Fibroblast of villous mesenchyme (primary cell): ENCODE measurements at regions not wholly inside any gene's neighbourhood (a gene's known extent, or its start where the extent isn't known, plus 50 kb on each side); places are given as distances from the start of the nearest gene placed in this dataset.

Experiments used
- DNase-seq: peaks from one replicate; pipeline ENCODE4 v3.0.0-alpha.2; 2010; ENCODE audit warnings: low read depth
- H3K4me3 ChIP-seq: 2 replicates; pipeline ENCODE4 v1.5.1; 2011; ENCODE audit warnings: low read depth, mild to moderate bottlenecking, low read length
- CTCF ChIP-seq: IDR thresholded peaks from 2 replicates; pipeline ENCODE4 v1.5.1; 2012; ENCODE audit warnings: low read depth, mild to moderate bottlenecking, low read length; ENCODE audit not compliant: insufficient read depth

- H3K4me3 ChIP-seq: peak overlapping the region; percentile 64
- DNase-seq: peak; percentile 8
- no peak for TF ChIP-seq CTCF
Measured at GRCh38 chrY:7274369-7274913, 362.9 kb upstream of the AMELY start.

- TF ChIP-seq CTCF: no peak
- peak; percentile 69 for DNase-seq
- H3K4me3 ChIP-seq: peak overlapping the region; percentile 64
Measured at GRCh38 chrY:7273587-7274203, 362.1 kb upstream of the AMELY start.

GRCh38 chrY:7272556-7273195 lies 361.1 kb upstream of the AMELY start:
- DNase-seq: peak; percentile 52
- peak overlapping the region; percentile 64 for H3K4me3 ChIP-seq
- peak; percentile 43 for TF ChIP-seq CTCF

GRCh38 chrY:7263773-7264172 lies 352.2 kb upstream of the AMELY start:
- TF ChIP-seq CTCF: no peak
- peak overlapping the region; percentile 48 for H3K4me3 ChIP-seq
- peak; percentile 41 for DNase-seq

- no peak overlapping the region for H3K4me3 ChIP-seq
- no peak for TF ChIP-seq CTCF
- DNase-seq: no peak
Measured at GRCh38 chrY:7262531-7262930, 351.0 kb upstream of the AMELY start.

- no peak overlapping the region for H3K4me3 ChIP-seq
- no peak for TF ChIP-seq CTCF
- no peak for DNase-seq
Measured at GRCh38 chrY:7261254-7261653, 349.7 kb upstream of the AMELY start.
